ENCODE measurements at regions not wholly inside any gene's neighbourhood (a gene's known extent, or its start where the extent isn't known, plus 50 kb on each side); places are given as distances from the start of the nearest gene placed in this dataset.

DNA sequence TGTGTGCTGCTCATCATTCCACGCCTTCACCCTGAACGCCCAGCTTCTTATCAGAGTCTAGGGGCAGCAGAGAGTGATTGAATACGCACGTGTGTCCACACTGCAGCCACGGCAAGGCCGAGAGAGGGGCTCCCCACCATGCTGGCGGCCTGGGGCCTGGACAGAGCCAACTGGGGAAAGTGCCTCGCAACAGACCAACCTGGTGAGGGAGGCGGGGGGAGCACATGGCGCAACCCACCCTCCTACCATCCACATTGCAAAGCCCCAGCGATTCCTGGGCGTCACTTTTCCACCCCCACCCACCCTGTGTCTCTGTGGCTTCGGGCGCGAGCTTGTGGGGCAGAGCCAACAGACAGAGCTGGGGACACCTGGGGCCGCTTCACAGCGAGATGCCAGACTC is 66.4 kb upstream of the DUSP22 start:
- DNase-seq (ENCODE audit: low spot score): no peak

DNA sequence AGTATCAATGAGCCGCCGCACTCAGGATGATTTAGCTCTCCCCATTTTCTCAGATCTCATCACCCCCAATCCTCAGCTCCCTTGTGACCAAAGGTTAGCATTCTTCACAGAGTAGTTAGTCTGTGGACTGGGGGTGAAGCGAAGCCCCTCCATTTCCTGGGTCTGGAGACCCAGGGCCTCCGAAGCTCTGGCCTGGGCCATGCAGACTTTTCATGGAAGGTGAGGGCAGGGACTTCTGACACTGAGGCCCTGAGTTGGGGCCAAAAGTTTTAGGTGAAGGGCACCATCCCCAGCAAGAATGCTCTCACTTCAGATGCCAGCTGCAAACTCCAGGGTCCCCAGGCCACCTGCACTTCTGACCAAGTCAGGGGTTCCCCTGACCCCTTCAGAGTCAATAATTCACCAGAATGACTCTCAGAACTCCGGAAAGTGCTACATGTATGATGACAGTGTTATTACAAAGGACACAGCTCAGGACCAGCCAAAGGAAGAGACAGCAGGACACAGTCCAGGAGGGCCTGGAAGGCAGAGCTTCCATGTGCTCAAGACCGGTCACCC is 65.7 kb upstream of the DUSP22 start:
- DNase-seq (ENCODE audit: low spot score): no peak

DNA sequence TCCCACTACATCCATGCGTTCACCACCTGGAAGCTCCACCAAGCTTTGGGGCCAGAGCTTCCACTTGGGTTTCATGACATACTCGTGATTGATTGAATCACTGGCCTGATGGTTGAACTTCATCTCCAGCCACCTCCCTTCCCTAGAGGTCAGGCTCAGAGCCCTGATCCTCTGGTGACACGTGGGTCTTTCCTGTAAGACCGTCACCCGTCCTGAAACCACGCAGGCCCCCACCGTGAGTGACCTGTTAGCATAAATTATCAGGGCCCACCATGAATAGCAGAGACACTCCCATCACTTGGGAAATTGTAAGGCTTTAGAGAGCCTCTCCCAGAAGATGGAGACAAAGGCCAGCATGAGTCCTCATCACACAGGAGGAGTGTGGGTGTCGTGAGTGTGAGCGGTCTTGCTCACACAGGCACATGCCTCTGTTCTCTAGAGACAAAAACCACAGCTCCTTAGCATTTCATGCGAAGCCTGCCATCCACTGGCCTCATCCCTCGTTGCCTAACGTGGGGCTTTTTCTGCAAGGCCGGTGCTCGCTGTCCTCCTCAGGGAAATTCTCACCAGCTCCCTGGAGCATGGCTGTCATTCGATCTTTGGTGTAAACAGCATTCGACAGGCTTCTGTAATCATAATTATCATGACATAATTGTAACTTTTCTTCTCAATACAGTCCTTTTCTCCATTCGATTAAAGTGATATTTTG is 65.1 kb upstream of the DUSP22 start:
- DNase-seq (ENCODE audit: low spot score): peak; percentile 14

DNA sequence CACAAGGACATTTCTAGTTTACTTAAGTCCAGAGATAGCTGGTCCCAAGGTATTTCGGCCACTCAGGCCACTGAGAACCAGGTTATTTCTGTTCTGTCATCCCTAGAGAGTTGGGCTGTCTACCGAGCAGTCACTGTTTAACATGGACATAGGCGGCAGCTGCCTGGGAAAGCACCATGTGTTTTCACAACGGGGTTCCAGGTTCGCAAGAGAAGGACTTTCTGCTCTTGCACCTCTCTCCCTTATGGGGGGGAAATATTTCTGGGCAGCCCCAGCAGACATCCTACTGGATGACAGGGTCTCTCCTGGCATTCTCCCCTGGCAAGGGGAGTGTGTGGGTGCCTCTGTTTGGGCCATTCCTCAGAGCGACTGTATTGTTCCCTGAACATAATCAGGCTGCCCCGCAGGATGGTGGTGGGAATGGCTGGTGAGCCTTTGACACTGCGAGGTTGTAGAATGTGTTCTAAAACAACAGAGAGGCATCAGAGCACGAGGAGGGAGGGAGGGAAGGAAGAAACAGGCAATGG is 64.4 kb upstream of the DUSP22 start:
- no peak for DNase-seq (ENCODE audit: low spot score)

DNA sequence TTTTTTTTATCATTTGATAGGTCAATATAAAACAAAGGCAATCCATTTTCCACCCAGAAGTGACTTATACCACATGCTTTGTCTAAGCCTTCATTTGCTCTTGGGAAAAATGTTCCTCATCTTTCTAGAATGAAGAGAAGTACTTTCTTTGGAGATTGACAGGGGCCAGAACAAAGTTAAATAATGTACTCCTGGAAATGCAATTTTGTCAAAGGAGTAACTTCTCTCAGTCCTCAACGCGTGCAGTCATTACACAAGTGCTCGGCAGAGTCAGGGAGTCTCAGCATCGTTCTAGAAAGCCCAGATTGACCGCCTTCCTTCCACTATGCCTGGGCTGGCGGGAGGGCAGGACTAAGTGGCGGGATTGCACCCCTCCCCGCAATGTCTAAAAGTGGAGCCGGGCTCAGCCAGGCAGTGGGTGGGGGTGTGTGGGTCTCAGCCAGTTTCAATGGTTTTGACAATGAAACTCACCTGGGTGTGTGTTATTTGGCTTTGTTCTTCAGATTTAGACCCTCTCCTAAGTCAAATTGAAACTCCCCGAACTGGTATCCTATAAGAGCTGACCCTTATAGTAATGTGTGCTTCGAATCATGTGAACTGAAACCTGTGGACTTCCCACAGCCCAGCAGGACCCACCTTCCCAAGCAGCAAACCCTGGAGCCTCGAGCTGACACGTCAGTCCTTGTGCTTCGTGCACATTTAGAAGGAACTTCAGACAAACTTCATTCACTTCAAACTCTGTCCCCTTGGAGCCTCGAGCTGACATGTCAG is 63.2 kb upstream of the DUSP22 start:
- DNase-seq (ENCODE audit: low spot score): no peak

DNA sequence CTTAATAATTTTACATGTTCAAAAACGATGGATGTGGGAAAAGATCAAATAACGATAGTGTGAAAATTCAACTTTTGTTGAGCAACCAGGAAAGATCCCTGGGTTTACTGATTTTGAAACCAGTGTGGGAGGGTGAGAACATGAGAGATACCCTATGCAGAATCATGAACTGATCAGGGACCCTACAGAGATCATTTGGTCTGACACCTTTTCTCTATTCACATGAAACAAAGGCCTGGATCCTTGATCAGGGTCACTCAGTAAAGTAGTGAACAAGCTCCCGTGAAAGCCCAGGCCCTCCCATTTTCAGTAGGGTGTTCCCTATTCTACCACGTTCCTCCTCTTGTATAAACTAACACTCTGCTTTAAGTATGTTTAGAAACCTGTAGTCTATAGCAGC is 60.5 kb upstream of the DUSP22 start:
- no peak for DNase-seq (ENCODE audit: low spot score)

DNA sequence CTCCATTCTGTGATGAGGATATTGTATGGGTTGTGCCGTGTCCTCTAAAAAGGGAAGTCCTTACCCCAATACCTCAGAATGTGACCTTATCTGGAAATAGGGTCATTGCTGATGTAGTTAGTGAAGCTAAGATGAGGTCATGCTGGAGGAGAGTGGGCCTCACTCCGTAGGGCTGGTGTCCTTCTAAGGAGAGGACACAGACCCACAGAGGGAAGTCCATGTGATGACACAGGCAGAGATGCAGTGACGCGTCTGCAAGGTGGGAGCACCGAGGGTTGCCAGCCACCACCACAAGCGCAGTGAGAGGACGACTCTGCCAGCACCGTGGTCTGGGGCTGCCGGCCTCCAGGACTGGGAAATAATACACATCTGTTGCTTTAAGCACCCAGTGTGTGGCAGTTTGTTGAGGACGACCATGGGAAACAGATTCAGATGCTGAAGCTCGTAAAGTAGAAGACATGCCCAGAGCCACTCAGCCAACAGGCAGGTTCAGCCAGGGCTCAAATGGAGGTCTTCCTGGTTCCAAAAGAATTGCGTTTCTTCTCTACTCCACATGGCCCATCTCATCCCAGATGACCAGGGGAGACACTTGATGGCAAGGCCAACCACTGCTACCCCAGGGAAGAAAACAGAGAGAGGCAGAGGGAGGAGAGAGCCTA is 59.2 kb upstream of the DUSP22 start:
- no peak for DNase-seq (ENCODE audit: low spot score)

DNA sequence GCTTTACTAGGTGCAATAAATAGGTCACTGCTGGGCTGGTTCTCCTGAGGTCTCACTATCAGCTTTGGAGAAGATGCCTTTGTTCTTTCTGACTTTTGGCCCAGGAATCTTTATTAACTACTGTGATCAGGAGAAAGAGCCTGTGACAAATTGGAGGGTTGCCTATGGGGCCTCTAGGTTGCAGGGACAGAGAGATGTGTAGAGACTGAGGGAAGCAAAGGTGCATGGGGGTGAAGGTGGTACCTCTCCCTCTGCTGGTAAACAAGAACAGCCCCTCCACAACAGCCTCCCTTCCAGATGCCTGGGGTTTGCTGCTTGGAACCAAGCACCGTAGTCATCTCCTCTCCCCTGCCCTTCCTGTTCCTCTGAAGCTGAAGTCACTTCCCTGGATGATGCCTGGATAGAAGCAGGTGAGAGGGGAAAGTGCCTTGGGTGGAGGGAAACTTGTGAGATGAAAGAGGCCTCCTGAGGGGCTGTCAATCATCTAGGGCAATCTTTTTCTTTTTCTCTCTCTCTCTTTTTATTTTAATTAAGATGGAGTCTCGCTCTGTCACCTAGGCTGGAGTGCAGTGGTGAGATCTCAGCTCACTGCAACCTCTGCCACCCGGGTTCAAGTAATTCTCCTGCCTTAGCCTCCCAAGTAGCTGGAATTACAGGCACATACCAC is 57.4 kb upstream of the DUSP22 start:
- no peak for DNase-seq (ENCODE audit: low spot score)

DNA sequence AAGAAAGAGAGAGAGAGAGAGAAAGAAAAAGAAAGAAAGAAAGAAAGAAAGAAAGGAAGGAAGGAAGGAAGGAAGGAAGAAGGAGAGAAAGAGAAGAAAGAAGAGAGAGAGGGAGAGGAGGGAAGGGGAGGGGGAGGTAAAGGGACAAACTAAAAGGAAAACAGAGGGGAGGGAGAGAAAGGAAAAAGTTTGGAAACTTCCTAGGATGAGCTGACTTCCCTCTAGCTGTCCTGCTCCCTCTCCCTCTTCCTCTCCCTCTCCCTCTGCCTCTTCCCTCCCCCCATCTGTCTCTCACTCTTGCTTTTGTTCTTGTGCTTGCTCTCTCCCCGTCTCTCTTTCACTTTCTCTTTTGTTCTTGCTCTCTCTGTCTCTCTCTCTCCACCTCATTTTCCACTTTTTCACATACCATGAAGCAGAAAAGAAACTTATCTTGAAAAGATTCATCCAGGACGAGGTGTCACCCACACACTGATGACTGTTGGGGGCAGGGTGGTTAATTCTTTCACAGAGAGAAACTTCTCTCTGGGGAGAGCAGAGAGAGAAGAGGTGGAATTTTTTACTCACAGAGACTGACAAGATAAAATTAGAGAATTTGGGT is 56.4 kb upstream of the DUSP22 start:
- DNase-seq (ENCODE audit: low spot score): peak; percentile 44

DNA sequence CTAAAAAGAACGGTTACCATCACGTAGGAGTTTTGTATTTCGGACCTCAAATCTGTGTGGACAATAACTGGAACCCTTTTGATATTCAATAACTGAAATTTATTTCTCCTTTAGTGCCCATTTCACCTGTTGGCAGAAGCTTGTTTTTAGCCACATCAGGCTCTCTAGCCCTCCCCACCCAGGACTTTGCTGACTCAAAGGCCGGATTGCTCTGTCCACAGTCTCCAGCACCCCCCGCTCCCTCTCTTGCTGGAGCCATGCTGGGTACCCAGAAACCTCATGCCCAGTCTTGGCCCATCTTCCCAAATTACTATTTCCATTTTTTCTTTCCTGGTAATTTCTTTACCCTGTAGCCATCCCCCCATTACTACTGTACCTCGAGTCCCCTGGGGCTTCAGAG is 55.8 kb upstream of the DUSP22 start:
- no peak for DNase-seq (ENCODE audit: low spot score)

DNA sequence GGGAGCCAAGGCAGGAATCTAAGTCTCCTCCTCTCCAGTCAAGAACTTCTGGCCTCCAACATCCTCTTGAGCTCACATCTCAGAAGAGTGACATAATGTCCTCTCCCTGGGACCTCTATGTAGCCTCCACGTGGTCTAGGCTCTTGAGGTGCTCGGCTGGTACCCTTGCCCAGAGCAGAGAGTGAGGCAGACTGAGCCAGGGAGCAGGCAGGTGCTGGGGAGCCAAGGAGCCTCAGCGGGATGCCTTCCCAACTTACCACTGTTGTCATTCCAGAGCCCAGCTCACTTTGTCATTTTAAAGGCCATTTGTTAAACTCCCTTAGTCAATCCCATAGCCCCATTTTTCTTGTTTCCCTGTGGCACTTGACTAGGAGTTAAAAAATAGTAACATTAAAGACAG is 52.1 kb upstream of the DUSP22 start:
- no peak for DNase-seq (ENCODE audit: low spot score)

DNA sequence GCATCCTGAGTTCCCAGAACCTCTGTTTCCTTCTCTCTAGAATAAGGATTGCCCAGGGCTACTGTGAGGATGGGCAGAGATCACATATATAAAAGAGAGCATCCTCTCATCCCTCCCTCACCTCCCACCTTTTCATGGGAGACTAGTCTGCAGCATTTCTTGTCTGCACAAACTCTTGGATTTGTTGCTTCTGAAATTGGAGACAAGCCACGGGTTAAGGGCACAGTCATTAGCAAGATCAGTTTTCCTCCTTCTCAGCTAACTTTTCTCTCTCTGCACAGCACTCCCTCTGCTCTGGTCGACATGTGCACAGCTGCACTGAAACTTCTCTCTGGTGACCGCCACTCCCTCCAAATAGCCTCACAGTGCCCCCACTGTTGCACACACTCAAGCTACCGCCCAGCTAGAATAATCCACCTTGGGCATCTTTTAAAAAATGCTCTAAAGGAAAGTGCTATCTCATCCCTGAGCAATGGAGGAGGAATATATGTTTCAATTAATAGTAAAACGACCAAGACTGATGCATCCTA is 50.9 kb upstream of the DUSP22 start:
- DNase-seq (ENCODE audit: low spot score): no peak
